AG09309 (cell line): ENCODE measurements at regions not wholly inside any gene's neighbourhood (a gene's known extent, or its start where the extent isn't known, plus 50 kb on each side); places are given as distances from the start of the nearest gene placed in this dataset.

ENCODE experiments used
- DNase-seq: peaks from one replicate; pipeline ENCODE4 v3.0.0-alpha.2; 2010; ENCODE audit warnings: low read depth
- H3K4me3 ChIP-seq: 2 replicates; pipeline ENCODE4 v1.5.1; 2011; ENCODE audit warnings: mild to moderate bottlenecking, low read depth, low read length, moderate library complexity; ENCODE audit not compliant: control insufficient read depth
- TF ChIP-seq, protein P1 (sequence below): IDR thresholded peaks from 2 replicates; pipeline ENCODE4 v1.5.1; 2011; ENCODE audit warnings: mild to moderate bottlenecking, low read depth, low read length, inconsistent platforms; ENCODE audit not compliant: insufficient read depth, control insufficient read depth; ENCODE audit errors: missing control alignments

DNA sequence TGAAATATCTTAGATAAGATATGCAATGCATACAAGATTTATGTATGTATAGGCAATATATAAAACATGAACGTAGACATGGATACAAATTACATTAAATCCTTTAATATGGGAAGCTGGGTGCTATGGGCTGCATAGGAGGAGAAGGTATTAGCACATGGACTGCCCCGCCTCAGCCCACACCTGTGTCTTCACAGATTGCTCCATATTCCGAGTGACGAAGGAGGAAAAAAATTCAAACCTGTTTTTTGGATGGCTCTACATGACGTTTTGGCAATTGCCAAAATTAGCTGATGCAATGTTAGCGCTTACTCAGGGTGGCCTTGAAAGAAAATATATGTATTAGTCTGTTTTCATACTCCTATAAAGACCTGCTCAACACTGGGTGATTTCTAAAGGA is 223.4 kb upstream of the SLCO3A1 start:
- DNase-seq = no peak
- TF ChIP-seq, protein P1, sequence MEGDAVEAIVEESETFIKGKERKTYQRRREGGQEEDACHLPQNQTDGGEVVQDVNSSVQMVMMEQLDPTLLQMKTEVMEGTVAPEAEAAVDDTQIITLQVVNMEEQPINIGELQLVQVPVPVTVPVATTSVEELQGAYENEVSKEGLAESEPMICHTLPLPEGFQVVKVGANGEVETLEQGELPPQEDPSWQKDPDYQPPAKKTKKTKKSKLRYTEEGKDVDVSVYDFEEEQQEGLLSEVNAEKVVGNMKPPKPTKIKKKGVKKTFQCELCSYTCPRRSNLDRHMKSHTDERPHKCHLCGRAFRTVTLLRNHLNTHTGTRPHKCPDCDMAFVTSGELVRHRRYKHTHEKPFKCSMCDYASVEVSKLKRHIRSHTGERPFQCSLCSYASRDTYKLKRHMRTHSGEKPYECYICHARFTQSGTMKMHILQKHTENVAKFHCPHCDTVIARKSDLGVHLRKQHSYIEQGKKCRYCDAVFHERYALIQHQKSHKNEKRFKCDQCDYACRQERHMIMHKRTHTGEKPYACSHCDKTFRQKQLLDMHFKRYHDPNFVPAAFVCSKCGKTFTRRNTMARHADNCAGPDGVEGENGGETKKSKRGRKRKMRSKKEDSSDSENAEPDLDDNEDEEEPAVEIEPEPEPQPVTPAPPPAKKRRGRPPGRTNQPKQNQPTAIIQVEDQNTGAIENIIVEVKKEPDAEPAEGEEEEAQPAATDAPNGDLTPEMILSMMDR = no peak
- H3K4me3 ChIP-seq = no peak overlapping the region

DNA sequence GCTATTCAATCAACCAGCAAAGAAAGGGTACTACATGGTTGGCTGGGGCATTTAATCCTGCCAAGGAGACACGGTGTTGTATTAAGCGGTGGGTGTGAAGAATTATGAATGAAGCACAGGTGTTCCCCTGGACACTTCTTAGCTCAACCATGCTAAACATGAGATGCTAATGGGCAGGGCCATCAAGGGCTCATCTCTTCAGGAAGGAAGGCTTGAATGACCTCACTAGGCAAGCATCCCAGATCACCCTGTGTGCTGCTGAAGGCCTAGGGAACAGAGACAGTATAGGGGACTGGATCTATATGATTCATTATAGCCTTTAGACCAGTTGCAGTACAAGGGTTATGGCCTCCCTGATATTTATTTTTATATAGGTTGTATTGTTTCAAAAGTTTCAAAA is 221.3 kb upstream of the SLCO3A1 start:
- no peak for DNase-seq
- H3K4me3 ChIP-seq = no peak overlapping the region
- TF ChIP-seq, protein P1 = no peak

DNA sequence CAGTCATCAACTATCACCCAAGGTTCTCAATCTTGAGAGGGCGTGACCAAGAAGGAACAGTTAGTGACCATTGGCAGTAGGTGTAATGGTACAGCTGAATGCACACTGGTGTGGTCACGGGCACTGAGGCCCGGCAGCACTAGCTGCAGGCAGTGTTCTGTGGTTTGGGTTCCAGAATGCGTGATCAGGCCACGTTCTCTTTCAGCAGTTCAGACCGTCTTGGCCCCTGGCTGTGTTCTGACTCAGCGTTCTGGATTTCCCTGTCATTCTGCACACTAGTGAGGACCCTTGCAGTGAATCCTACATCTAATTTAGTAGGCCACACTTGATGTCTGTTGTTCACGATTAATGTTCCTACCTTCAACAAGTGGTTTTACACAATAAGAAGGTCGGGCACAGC is 220.5 kb upstream of the SLCO3A1 start:
- TF ChIP-seq, protein P1 = no peak
- DNase-seq = no peak
- no peak overlapping the region for H3K4me3 ChIP-seq

DNA sequence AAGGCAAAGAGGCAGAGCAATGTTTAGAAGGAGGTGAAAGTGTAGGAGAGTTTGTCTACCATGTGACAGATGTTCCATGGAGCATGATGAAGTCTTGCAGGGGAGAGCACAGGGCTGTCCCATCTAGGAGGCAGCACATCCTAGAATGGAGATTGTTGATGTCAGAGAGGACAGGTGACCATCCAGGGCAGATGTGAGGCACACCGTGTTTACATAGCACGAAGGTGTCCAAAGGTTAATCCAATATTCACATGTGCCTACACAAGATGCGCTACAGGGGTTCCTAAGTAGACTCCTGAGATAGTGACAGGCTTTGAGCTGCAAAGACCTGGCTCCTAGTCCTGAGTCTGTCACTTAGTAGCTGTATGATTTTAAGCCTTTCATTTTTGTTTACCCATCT is 219.3 kb upstream of the SLCO3A1 start:
- H3K4me3 ChIP-seq = no peak overlapping the region
- no peak for DNase-seq
- TF ChIP-seq, protein P1 = no peak

DNA sequence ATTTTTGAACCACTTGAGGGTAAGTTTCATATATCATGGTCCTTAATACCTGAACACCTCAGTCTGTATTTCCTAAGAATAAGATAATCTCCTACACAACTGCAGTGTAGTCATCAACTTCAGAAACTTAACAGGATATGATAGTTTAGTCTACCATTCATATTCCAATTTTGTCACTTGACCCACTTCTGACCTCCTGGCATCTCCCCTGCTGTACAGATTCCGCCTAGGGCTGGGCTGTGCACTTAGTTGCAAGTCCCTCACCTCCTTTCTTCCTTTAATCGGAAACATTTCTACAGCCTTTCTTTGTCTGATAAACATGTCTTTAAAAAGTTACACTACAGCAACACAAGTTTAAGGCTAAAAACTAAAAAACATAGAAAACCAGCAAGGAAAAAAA is 218.4 kb upstream of the SLCO3A1 start:
- no peak for DNase-seq
- TF ChIP-seq, protein P1 = no peak
- no peak overlapping the region for H3K4me3 ChIP-seq

DNA sequence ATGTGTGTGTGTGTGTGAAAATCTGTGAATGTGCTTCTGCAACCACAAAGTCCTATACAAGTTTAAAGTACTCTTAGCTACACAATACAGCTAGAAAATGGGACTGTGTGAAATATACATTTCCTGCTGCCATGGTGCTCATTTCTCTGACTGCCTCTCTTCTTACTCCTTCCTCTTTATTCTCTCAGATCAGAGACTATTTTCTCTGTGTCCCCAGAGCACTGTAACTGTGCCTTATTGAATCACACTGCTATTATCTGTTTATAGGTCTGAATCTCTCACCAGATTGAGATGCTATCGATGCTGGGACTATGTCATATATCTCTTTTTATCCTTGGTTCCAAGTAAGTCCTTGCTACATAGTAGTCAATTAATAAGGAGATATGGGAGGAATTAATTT is 217.9 kb upstream of the SLCO3A1 start:
- TF ChIP-seq, protein P1 = no peak
- no peak for DNase-seq
- no peak overlapping the region for H3K4me3 ChIP-seq

DNA sequence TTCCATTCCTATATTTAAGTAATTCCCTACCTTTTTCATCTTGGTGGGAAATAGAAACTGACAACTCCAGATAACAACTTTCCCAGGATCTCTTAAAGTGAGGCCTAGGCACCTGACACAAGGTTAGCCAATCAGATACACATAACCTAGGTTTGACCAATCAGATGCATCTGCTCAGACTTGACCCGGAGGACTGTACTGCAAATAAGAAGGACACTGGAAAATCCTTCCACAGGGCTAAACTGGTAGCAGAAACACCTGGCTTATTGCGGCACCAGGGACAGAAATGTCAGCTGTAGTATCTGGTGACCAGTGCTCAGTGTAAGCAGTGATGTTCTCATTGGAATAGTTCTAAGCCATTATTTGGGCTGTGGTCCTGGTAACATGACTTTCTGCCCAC is 204.5 kb upstream of the SLCO3A1 start:
- H3K4me3 ChIP-seq = no peak overlapping the region
- TF ChIP-seq, protein P1 = no peak
- DNase-seq = no peak
